ENCODE measurements at regions not wholly inside any gene's neighbourhood (a gene's known extent, or its start where the extent isn't known, plus 50 kb on each side); places are given as distances from the start of the nearest gene placed in this dataset.

DNA sequence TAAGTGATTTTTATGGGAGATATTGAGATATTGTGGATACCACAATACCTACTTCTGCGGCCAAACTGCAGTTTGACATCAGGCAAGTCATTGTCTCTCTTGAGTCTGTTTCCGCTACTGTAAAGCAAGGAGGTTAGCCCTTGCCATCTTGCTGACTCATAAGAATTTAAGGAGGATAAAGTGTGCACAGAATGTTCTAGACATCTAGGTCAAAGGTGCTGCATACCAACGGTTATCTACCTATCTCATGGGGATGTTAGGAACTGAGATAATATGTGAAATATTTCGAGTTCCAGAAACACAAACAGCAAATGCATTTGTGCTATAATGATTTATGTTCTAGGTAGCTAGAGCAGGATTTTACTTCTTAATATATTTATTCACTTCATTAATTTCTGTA lies 211.5 kb upstream of the NR3C2 start (continued):
- TF ChIP-seq, protein P1, sequence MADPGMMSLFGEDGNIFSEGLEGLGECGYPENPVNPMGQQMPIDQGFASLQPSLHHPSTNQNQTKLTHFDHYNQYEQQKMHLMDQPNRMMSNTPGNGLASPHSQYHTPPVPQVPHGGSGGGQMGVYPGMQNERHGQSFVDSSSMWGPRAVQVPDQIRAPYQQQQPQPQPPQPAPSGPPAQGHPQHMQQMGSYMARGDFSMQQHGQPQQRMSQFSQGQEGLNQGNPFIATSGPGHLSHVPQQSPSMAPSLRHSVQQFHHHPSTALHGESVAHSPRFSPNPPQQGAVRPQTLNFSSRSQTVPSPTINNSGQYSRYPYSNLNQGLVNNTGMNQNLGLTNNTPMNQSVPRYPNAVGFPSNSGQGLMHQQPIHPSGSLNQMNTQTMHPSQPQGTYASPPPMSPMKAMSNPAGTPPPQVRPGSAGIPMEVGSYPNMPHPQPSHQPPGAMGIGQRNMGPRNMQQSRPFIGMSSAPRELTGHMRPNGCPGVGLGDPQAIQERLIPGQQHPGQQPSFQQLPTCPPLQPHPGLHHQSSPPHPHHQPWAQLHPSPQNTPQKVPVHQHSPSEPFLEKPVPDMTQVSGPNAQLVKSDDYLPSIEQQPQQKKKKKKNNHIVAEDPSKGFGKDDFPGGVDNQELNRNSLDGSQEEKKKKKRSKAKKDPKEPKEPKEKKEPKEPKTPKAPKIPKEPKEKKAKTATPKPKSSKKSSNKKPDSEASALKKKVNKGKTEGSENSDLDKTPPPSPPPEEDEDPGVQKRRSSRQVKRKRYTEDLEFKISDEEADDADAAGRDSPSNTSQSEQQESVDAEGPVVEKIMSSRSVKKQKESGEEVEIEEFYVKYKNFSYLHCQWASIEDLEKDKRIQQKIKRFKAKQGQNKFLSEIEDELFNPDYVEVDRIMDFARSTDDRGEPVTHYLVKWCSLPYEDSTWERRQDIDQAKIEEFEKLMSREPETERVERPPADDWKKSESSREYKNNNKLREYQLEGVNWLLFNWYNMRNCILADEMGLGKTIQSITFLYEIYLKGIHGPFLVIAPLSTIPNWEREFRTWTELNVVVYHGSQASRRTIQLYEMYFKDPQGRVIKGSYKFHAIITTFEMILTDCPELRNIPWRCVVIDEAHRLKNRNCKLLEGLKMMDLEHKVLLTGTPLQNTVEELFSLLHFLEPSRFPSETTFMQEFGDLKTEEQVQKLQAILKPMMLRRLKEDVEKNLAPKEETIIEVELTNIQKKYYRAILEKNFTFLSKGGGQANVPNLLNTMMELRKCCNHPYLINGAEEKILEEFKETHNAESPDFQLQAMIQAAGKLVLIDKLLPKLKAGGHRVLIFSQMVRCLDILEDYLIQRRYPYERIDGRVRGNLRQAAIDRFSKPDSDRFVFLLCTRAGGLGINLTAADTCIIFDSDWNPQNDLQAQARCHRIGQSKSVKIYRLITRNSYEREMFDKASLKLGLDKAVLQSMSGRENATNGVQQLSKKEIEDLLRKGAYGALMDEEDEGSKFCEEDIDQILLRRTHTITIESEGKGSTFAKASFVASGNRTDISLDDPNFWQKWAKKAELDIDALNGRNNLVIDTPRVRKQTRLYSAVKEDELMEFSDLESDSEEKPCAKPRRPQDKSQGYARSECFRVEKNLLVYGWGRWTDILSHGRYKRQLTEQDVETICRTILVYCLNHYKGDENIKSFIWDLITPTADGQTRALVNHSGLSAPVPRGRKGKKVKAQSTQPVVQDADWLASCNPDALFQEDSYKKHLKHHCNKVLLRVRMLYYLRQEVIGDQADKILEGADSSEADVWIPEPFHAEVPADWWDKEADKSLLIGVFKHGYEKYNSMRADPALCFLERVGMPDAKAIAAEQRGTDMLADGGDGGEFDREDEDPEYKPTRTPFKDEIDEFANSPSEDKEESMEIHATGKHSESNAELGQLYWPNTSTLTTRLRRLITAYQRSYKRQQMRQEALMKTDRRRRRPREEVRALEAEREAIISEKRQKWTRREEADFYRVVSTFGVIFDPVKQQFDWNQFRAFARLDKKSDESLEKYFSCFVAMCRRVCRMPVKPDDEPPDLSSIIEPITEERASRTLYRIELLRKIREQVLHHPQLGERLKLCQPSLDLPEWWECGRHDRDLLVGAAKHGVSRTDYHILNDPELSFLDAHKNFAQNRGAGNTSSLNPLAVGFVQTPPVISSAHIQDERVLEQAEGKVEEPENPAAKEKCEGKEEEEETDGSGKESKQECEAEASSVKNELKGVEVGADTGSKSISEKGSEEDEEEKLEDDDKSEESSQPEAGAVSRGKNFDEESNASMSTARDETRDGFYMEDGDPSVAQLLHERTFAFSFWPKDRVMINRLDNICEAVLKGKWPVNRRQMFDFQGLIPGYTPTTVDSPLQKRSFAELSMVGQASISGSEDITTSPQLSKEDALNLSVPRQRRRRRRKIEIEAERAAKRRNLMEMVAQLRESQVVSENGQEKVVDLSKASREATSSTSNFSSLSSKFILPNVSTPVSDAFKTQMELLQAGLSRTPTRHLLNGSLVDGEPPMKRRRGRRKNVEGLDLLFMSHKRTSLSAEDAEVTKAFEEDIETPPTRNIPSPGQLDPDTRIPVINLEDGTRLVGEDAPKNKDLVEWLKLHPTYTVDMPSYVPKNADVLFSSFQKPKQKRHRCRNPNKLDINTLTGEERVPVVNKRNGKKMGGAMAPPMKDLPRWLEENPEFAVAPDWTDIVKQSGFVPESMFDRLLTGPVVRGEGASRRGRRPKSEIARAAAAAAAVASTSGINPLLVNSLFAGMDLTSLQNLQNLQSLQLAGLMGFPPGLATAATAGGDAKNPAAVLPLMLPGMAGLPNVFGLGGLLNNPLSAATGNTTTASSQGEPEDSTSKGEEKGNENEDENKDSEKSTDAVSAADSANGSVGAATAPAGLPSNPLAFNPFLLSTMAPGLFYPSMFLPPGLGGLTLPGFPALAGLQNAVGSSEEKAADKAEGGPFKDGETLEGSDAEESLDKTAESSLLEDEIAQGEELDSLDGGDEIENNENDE (IDR thresholded peaks at IDR 0.05; ENCODE audit: insufficient replicate concordance, low read length): no peak
- TF ChIP-seq GABPA (IDR thresholded peaks at IDR 0.05; ENCODE audit: borderline replicate concordance, insufficient read depth, low read length) (no peak), HDAC2 (IDR thresholded peaks at IDR 0.05; ENCODE audit: borderline replicate concordance in 1 of 2, low read depth in 2 of 2, low read length in 2 of 2) (no peak), TAF1 (IDR thresholded peaks at IDR 0.05; ENCODE audit: low read depth, low read length) (no peak), POLR2AphosphoS5 (IDR thresholded peaks at IDR 0.05; ENCODE audit: low read depth, low read length) (no peak), SP4 (IDR thresholded peaks at IDR 0.05; ENCODE audit: low read length) (no peak), NRF1 (IDR thresholded peaks at IDR 0.05; ENCODE audit: low read depth, low read length) (no peak), JUN (IDR thresholded peaks at IDR 0.05; ENCODE audit: low read depth, low read length) (no peak), BCL11A (IDR thresholded peaks at IDR 0.05; ENCODE audit: low read depth in 2 of 2, low read length in 2 of 2) (no peak), ASH2L (IDR thresholded peaks at IDR 0.05; ENCODE audit: low read length) (no peak), KDM1A (IDR thresholded peaks at IDR 0.05; ENCODE audit: borderline replicate concordance, low read length) (no peak)

Measured in H1 (cell line).